ENCODE measurements at regions not wholly inside any gene's neighbourhood (a gene's known extent, or its start where the extent isn't known, plus 50 kb on each side); places are given as distances from the start of the nearest gene placed in this dataset.

DNA sequence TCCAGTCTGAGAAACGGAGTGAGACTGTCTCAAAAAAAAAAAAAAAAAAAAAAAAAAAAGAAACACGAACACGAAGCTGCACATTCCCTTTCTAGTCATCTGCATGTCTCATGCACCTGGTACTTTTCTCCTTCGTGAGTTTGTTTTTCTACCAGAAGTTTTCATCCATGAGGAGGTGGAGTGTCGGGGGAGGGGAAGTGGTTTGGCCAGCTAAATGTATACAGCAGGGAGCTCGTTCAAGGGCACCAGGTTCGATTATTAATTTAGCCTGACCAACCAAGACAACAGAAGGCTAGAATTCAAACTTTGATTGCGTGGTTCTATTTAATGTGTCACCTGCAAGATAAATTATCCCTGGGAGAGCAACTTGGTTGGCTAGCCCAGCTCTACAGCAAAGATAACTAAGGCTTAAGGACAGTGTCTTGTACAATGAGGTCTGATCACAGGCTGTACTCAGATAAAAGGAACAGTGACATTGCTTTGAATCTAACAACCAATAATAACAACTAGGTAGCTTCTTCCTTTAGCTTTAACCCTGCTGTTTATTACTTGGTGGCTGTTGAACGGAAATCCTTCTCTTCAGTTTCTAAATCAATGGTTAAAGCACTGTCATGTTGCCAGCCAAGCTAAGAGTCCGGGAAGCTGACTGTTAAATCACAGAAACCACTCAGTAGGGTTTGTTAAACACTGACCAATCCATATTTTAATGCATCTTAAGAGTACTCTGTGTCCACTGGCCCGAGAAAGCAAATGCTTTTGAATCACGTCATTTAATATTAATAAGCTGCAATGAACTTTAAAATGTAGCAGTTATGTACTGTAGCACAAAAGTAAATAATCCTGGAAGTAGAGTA lies 98.4 kb upstream of the STARD13 start:
- TF ChIP-seq, protein P1, sequence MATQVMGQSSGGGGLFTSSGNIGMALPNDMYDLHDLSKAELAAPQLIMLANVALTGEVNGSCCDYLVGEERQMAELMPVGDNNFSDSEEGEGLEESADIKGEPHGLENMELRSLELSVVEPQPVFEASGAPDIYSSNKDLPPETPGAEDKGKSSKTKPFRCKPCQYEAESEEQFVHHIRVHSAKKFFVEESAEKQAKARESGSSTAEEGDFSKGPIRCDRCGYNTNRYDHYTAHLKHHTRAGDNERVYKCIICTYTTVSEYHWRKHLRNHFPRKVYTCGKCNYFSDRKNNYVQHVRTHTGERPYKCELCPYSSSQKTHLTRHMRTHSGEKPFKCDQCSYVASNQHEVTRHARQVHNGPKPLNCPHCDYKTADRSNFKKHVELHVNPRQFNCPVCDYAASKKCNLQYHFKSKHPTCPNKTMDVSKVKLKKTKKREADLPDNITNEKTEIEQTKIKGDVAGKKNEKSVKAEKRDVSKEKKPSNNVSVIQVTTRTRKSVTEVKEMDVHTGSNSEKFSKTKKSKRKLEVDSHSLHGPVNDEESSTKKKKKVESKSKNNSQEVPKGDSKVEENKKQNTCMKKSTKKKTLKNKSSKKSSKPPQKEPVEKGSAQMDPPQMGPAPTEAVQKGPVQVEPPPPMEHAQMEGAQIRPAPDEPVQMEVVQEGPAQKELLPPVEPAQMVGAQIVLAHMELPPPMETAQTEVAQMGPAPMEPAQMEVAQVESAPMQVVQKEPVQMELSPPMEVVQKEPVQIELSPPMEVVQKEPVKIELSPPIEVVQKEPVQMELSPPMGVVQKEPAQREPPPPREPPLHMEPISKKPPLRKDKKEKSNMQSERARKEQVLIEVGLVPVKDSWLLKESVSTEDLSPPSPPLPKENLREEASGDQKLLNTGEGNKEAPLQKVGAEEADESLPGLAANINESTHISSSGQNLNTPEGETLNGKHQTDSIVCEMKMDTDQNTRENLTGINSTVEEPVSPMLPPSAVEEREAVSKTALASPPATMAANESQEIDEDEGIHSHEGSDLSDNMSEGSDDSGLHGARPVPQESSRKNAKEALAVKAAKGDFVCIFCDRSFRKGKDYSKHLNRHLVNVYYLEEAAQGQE (IDR thresholded peaks at IDR 0.05; ENCODE audit: insufficient read depth in 1 of 2, low read depth in 2 of 2, low read length in 2 of 2): no peak
- TF ChIP-seq TAF1 (IDR thresholded peaks at IDR 0.05; ENCODE audit: borderline replicate concordance, insufficient read depth, low read length) (no peak), POLR2AphosphoS5 (IDR thresholded peaks at IDR 0.05; ENCODE audit: low read depth, low read length) (no peak), FOXP2 (optimal IDR thresholded peaks at IDR 0.05; ENCODE audit: borderline replicate concordance, extremely low read depth, extremely low read length, insufficient read depth) (no peak), SIN3A (IDR thresholded peaks at IDR 0.05; ENCODE audit: borderline replicate concordance, insufficient read depth, low read length) (no peak)

DNA sequence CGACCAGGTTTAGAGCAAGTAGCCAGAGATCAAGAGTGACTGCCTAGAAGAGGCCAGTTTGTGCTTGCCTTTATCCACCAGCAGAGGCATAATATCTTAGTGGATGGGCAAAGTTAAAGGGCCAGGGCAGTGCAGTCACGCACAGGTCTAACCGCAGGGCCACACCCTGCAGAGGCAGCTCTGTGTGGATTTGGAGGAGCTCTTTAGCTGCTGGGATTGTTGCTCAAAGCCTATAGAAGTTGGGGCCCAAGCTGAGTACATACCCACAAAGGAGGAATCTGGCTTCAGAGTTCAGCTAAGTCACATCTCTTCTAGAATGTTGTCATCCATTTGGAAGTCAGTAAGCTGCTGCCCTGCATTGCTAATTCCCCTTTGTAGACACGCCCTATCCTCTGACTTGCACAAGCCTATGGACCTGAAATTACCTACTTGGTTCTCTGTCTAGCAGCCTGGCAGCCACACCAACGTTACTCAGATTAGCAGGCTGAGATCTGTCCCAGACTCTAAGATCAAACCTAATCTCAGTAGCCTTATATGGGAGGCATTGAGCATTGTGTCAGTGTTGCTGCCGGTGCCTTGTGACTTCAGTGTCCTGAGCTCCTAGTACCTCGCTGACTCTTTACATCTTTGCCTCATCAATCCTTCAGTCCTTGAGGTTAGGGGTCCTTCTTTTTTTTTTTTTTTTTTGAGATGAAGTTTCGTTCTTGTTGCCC lies 102.9 kb upstream of the STARD13 start:
- TF ChIP-seq SIN3A (IDR thresholded peaks at IDR 0.05; ENCODE audit: borderline replicate concordance, insufficient read depth, low read length) (no peak), FOXP2 (optimal IDR thresholded peaks at IDR 0.05; ENCODE audit: borderline replicate concordance, extremely low read depth, extremely low read length, insufficient read depth) (no peak), POLR2AphosphoS5 (IDR thresholded peaks at IDR 0.05; ENCODE audit: low read depth, low read length) (no peak), TAF1 (IDR thresholded peaks at IDR 0.05; ENCODE audit: borderline replicate concordance, insufficient read depth, low read length) (no peak)
- TF ChIP-seq, protein P1 (IDR thresholded peaks at IDR 0.05; ENCODE audit: insufficient read depth in 1 of 2, low read depth in 2 of 2, low read length in 2 of 2): no peak

DNA sequence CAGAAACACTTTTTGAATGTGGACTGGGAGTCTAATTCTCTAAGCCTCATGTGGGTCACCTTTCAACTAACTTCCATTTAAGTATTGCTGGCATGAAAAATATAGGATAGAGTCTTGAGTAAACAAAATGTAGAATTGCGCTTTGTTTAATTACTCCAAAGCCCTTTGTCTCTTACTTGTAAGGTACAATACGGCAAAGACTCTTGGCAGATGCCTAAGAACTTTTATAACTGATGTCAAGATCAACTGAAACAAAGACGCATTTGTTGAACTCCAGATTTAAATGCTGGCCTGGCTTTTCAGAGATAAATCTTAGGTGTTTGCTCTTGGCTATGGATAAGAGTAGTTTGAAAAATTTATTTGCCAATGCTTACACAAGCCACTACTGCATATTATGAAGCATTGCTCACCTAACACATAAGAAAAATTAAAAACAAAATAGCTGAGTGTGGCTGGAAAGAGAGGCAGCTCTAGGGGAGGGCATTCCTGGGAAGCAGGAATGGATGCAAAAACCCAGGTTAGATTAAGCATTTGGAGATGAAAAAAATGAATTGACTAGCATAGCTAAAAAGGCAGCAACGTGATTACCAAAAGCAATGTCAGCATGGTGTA lies 107.3 kb upstream of the STARD13 start:
- no peak for TF ChIP-seq TAF1 (IDR thresholded peaks at IDR 0.05; ENCODE audit: borderline replicate concordance, insufficient read depth, low read length)
- TF ChIP-seq SIN3A (IDR thresholded peaks at IDR 0.05; ENCODE audit: borderline replicate concordance, insufficient read depth, low read length): no peak
- TF ChIP-seq, protein P1 (IDR thresholded peaks at IDR 0.05; ENCODE audit: insufficient read depth in 1 of 2, low read depth in 2 of 2, low read length in 2 of 2): no peak

DNA sequence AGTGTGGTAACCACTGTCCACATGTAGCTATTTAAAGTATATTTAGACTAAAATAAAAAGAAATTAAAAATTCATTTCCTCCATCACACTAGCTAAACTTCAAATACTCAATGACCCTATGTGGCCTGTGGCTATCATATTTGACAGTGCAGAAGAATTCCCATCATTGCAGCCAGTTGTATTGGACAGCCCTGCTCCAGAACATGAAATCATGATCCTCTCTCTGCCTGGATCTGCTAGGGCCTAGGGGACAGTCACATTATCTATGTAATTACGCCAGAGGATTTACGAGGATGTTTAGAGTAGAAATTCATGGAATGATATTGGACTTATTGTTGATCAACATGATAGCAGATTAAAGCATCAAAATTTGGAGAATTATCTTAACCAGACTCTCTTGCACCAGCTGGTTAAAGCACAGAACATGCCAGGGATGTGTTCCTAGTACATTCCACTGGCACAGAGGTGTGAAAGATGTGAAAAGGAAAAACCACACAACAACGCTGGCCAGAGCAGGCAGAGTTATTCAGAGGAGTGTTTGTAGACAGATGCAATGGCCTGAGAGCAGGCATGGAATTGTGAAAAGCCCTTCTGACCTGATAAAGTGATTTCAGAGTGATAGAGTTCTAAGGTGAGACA lies 108.9 kb upstream of the STARD13 start:
- TF ChIP-seq POLR2AphosphoS5 (IDR thresholded peaks at IDR 0.05; ENCODE audit: low read depth, low read length) (no peak), FOXP2 (optimal IDR thresholded peaks at IDR 0.05; ENCODE audit: borderline replicate concordance, extremely low read depth, extremely low read length, insufficient read depth) (no peak), TAF1 (IDR thresholded peaks at IDR 0.05; ENCODE audit: borderline replicate concordance, insufficient read depth, low read length) (no peak), SIN3A (IDR thresholded peaks at IDR 0.05; ENCODE audit: borderline replicate concordance, insufficient read depth, low read length) (no peak)
- TF ChIP-seq, protein P1 (IDR thresholded peaks at IDR 0.05; ENCODE audit: insufficient read depth in 1 of 2, low read depth in 2 of 2, low read length in 2 of 2): no peak
